ENCODE measurements at regions not wholly inside any gene's neighbourhood (a gene's known extent, or its start where the extent isn't known, plus 50 kb on each side); places are given as distances from the start of the nearest gene placed in this dataset.
"Not testable (repeated sequence)": the region's sequence is repeated elsewhere in the genome, so short reads cannot be mapped to it uniquely, and the experiment has no call there.

DNA sequence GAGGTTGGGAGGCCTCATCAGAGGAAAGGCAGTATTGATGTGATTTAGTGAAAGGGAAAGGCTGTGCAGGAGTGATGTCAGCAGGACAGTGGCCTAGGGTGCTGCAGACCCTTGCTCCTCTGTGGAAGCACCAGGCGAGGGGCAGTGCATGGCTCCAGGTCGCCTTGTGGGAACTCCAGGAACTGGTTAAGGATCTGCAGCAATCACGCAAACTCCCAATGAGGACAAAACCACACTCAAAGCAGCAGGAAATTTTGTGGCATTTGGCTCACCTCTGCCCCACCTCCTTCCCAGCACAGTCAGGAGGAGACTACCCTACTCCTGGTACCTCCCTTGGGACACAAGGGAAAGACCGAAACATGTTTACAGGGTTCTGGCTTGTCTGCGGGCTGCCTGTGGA lies 251.5 kb downstream of the GADD45G start:
- peak; percentile 33 for DNase-seq (ENCODE audit: low spot score)

DNA sequence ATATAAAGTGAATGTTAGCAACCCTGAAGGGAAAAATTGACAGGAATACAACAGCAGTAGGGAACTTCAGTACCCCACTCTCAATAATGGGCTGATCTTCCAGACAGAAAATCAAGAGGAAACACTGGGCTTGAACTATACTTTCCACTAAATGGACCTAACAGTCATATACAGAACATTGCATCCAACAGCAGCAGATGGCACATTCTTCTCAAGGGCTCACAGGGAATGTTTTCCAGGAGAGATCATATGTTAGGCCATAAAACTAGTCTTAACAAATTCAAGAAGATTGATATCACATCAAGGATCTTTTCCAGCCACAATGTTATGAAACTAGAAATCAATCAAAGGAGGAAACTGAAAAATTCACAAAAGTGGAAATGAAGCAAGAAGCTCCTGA lies 252.1 kb downstream of the GADD45G start:
- DNase-seq (ENCODE audit: low spot score), result not testable (repeated sequence)

DNA sequence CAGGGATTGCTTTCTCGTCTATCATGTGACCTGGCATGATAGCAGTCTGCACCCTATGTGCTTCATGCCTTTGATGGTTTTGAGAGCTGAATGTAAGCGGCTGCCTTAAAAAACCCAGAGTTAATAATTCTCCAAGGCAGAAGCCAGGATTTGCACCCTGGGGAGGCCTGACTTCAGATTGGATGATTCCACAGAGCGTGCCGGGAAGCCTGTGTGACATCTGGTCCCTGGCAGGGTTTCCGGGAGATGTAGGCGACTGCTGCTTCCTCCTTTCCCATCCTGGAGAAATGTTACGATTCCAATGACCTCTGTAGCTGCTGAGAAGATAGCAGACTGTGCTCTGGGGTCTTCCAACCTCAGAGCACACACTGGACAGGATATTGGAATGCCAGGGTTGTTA lies 255.0 kb downstream of the GADD45G start:
- DNase-seq (ENCODE audit: low spot score), result peak; percentile 35

DNA sequence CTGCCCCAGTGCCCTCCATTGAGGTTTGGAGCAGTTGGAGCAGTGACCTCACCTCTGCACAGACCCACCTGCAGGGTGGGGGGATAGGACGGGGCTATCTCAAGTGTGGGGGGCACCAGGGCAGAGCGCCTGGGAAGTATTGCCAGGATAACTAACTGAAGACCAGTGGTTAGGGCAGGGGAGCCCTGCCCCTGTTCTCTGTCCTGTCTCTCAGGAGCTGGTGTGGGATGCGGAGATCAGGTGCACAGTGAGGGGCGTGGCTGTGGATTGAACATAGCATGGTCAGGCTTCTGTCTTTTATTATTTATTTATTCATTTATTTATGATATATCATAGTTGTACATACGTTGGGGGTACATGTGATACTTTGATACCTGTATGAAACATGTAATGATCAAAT lies 256.6 kb downstream of the GADD45G start:
- peak; percentile 82 for DNase-seq (ENCODE audit: low spot score)

- no peak for DNase-seq (ENCODE audit: low spot score)
Observed at GRCh38 chr9:89862316-89862715, 257.5 kb downstream of the GADD45G start.

DNA sequence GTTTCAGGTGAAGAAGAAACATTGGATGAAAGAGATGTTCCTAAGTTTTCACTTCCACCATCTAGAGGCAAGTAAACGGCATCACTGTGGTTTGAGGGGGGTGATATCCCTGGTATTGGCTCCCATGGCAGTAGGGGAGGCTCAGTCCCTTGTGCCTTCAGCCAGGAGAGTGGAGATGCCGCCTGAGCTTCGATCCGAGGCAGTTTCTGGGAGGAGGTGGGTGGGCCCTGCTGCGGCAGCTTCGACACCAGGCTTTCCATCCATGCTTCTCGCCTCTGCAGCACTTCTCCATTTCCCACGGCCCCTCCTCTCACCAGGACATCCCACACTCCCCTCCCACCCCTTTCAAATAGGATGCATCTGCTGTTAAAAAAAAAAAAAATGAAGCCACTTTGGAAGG lies 258.3 kb downstream of the GADD45G start:
- peak; percentile 62 for DNase-seq (ENCODE audit: low spot score)

GRCh38 chr9:89863837-89864236 lies 259.0 kb downstream of the GADD45G start:
- DNase-seq (ENCODE audit: low spot score), result no peak

DNA sequence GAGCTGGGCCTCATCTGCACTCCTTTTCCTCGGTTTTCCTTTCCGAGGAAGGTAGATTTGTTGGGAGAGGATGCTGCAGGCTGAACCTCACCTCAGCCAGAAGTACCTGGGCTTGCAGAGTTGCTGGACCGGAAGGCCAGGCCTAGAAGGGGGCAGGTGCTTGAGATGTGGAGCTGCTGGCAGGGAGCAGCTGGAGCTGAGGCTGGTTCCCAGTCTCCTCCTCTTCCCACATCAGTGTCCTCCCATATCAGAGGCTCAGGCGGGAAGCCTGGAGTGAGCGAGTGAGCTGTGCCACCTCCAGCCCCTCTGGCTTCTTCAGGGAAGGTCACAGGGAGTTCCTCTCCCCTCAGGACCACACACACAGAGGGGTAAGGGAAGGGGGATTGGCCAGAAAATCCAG lies 259.4 kb downstream of the GADD45G start:
- no peak for DNase-seq (ENCODE audit: low spot score)

DNA sequence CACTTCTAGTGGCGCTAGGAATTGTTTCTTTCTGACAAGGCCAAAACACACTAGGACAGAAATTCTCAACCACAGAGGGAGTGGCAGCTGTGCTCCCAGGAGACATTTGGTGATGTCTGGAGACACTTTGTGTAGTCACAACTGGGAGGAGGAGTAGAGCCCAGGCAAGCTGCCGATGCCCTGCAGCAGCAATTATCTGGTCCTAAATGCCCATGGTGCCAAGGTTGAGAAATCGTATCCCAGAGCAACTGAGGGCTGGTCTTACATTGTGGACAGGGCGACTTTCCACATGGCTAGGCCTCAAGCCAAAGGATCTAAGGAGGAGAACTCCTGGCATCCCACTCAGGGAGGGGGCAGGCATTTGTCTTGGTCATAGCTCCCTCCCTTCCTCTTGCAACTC lies 259.9 kb downstream of the GADD45G start:
- DNase-seq (ENCODE audit: low spot score), result no peak

DNA sequence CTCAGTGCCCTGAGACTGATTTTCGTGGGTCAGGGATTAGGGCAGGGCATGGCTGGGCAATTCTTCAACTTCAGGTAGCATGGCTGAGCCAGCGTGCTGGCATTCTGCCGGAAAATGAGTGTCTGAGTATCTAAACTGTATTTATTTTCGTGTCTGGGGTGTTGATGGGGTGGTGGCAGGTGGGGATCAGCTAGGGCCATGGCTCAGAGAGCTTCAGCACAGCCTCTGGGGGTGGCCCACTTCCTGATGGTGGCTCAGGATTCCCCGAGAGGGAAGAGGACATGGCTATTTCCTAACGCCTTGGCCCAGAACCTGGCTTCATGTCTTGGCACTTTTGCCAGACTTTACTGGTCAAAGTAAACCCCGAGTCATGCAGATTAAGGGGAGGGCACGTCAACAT lies 260.5 kb downstream of the GADD45G start:
- no peak for DNase-seq (ENCODE audit: low spot score)

DNA sequence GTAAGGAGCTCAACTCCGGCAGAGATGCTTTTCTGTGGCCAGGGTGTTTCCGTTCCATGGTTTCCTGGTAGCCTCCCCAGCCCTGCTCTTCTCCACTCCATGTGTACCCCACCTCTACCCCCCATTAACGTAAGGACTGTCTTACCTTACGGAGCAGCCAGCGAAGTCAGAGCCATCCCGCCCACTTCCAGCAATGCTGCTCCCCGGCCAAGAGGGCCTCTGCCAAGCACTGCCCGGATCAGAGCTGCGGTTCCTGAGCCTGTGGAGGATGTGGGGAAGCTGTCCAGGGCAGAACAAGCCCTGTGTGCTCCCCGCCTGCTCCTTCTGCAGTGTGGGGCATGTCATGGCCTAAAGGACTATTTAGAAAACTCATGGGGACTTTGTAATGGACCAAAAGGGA lies 261.2 kb downstream of the GADD45G start:
- no peak for DNase-seq (ENCODE audit: low spot score)

GRCh38 chr9:89866701-89867100 lies 261.9 kb downstream of the GADD45G start:
- DNase-seq (ENCODE audit: low spot score), result no peak

DNA sequence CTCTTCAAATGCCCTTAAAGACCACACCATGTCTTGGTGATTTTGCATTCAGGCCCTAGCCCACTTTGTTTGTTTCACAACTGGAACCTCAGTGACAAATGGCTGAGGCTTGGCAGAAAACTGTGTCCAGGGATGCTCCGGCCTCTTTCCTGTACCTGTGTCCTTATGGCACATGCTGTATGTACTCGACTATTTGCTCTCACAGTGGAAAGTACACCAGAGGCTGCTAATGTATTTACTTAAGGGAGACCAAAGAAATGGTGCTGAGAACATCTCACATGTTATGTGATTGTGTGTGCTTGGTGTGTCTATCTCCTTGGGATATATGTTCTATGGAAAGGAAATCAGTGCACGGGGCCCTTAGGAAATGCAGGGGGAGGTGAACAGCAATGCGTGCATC lies 263.3 kb downstream of the GADD45G start:
- DNase-seq (ENCODE audit: low spot score), result no peak

- peak; percentile 57 for DNase-seq (ENCODE audit: low spot score)
Observed at GRCh38 chr9:89869793-89870580, 265.2 kb downstream of the GADD45G start.

GRCh38 chr9:89871871-89872331 lies 267.1 kb downstream of the GADD45G start:
- peak; percentile 78 for DNase-seq (ENCODE audit: low spot score)

DNA sequence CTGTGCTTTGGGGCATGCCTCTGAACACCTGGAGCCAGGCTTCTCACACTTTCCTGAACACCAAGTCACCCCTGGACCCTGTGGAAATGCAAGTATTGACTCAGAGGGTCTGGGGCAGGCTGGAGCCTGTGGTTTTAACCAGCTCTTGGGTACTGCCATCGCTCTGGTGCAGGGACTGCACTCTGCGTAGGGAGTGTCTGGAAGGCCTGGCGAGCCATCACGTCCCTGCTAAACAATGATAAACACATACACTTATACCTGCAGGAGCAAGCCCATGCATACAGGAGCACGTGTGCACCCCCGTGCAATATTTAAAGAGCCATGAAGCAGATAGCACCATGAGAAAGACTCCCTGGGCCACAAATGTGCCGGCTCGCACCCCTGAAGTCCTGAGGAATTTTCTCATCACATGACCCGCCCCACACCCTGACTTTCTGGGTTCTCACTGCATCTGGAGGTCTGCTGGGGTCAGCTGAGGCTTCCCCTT lies 267.7 kb downstream of the GADD45G start:
- DNase-seq (ENCODE audit: low spot score), result peak; percentile 45

DNA sequence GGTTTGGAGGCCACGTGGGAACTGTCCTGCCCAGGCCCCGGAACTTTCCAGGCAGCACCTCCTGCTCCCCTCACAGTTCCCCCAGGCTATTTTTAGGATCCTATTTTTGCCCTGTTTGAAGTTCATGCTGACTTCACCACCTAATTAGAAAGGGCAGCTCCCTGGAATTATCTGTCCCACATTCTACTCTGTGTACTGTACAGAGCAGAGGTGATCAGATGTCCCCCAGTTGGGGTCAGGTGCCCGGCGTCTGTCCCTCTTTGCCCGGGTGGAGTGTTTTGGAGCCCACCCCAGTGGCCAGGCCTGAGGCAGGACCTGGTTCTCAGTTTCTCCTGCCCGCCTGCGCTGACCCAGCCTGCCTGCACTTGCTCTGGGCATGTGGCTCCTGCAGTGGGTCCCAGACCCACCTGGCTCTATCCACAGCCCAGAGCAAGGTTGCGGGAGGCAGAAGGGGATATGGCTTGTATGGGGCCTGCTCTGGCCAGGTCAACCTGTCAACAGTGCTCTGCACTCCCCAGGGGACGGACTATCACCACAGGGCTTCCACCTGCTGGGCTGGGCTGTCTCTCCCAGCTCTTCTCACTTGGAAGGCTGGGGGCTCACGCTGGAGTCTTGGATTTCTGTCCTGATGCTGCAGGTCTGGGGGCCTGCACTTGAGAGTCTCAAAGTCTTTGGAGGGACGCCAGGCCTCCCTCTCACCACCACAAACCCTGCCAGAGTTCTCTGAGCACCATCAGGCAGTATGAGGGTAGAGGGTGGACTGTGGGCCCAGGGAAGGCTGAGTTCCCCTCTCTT lies 268.3 kb downstream of the GADD45G start:
- DNase-seq (ENCODE audit: low spot score), result peak; percentile 75

- peak; percentile 71 for DNase-seq (ENCODE audit: low spot score)
Observed at GRCh38 chr9:89873801-89874200, 269.0 kb downstream of the GADD45G start.

- DNase-seq (ENCODE audit: low spot score), result peak; percentile 88
Observed at GRCh38 chr9:89874351-89875321, 269.8 kb downstream of the GADD45G start.

GRCh38 chr9:89877051-89878002 lies 272.5 kb downstream of the GADD45G start:
- peak; percentile 57 for DNase-seq (ENCODE audit: low spot score)
